ENCODE measurements at regions not wholly inside any gene's neighbourhood (a gene's known extent, or its start where the extent isn't known, plus 50 kb on each side); places are given as distances from the start of the nearest gene placed in this dataset.
"Not testable (repeated sequence)": the region's sequence is repeated elsewhere in the genome, so short reads cannot be mapped to it uniquely, and the experiment has no call there.

GRCh38 chr1:221478050-221478949, 263.6 kb downstream of the DUSP10 start:
- peak; percentile 5 to 67 (median 50) for DNase-seq (ENCODE audit: low read depth in 2 of 3, low spot score in 2 of 3)

- DNase-seq (ENCODE audit: low read depth in 2 of 3, low spot score in 2 of 3): no peak
Measured at GRCh38 chr1:221487781-221488524, 253.9 kb downstream of the DUSP10 start.

- no peak for DNase-seq (ENCODE audit: low read depth in 2 of 3, low spot score in 2 of 3)
Measured at GRCh38 chr1:221488550-221488949, 253.3 kb downstream of the DUSP10 start.

GRCh38 chr1:221494670-221495069, 247.2 kb downstream of the DUSP10 start:
- no peak for DNase-seq (ENCODE audit: low read depth in 2 of 3, low spot score in 2 of 3)

- DNase-seq (ENCODE audit: low read depth in 2 of 3, low spot score in 2 of 3): no peak
Measured at GRCh38 chr1:221497046-221497445, 244.8 kb downstream of the DUSP10 start.

- DNase-seq (ENCODE audit: low read depth in 2 of 3, low spot score in 2 of 3): no peak
Measured at GRCh38 chr1:221503268-221503667, 238.6 kb downstream of the DUSP10 start.

- DNase-seq (ENCODE audit: low read depth in 2 of 3, low spot score in 2 of 3): no peak
Measured at GRCh38 chr1:221509575-221510355, 232.1 kb downstream of the DUSP10 start.

DNA sequence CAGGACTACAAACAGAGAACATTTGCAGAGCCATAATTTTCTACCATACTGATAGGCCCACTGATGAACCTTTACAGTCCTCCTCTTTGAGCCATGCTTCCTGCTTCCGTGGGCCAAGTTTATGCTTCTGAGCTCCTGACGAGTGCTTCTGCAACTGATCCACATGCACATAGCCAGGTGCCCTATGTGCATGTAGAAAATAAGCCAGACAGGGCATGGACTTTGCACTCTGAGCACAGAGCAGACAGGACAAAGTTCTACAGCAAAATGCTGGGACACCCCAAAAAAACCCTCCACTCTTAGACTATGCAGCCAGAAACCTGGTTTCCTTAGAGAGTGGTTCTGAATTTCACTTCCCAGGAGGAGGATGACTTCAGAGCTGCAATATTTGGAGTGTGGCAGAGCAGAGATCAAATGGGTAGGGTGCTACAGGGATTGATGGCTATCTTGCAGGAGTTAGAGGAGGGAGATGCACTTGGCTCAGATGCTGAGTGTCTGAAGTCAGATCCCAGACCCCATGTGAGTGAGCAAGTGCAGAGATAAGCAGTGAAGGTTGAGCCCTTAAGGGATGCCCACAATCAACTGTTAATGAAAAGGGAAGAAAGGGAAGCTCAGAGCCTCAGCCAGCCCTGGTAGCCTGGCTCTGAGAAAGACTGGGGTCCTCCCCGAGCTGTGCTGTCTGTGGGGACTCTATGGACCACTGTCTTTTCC, 230.9 kb downstream of the DUSP10 start:
- no peak for DNase-seq (ENCODE audit: low read depth in 2 of 3, low spot score in 2 of 3)

DNA sequence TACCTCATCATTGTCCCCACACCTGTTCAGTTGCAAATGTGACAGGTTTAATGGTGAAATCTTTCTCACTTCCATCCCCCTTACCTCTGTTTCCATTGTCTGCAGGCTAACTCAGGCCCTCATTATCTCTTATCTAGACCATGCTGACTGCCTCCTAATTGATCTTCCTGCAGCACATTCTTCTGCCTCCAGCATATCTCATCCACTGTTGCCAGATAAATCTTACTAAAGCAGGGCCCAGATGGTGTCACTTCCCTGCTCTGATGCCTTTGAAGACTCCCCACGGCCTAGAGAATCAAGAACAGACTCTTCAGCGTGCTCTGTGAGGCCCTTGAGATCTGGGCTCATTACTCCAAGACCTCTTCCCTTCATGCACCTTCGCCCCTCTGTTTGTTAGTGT, 230.1 kb downstream of the DUSP10 start:
- no peak for DNase-seq (ENCODE audit: low read depth in 2 of 3, low spot score in 2 of 3)

GRCh38 chr1:221514806-221515205, 227.1 kb downstream of the DUSP10 start:
- DNase-seq (ENCODE audit: low read depth in 2 of 3, low spot score in 2 of 3): no peak

GRCh38 chr1:221515496-221515895, 226.4 kb downstream of the DUSP10 start:
- no peak for DNase-seq (ENCODE audit: low read depth in 2 of 3, low spot score in 2 of 3)

DNA sequence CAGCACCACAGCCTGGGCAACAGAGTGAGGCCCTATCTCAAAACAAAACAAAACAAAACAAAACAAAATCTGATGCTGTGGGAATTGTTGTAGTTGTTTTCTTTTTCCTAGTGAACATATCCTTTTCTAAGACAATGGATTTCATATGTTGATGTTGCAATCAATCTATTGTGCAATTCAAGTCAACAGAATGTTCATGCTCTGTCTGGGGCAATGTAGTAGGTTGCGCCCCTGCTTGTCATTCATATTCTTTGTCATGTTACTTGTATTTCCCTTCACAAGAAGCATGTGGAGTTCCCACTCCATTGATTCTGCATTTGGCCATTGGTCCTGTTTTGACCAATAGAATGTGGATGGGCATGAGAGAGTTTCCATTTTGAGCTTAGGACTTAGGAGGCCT, 223.9 kb downstream of the DUSP10 start:
- no peak for DNase-seq (ENCODE audit: low read depth in 2 of 3, low spot score in 2 of 3)

DNA sequence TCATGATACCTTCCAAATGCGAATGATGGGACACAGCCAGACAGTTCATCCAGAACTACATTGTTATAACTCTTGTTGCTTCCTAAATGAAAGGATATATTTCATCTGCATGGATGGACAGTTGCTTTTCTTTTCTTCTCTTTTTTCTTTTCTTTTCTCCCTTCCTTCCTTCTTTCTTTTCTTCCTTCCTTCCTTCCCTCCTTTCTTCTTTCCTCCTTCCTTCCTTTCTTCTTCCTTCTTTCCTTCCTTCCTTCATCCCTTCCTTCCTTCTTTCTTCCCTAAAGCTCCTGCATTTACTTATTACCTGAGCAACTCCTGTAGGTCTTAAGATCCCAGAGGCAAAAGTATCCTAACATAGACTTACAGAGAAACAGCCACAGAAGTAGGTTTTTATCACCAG, 221.6 kb downstream of the DUSP10 start:
- no peak for DNase-seq (ENCODE audit: low read depth in 2 of 3, low spot score in 2 of 3)

DNA sequence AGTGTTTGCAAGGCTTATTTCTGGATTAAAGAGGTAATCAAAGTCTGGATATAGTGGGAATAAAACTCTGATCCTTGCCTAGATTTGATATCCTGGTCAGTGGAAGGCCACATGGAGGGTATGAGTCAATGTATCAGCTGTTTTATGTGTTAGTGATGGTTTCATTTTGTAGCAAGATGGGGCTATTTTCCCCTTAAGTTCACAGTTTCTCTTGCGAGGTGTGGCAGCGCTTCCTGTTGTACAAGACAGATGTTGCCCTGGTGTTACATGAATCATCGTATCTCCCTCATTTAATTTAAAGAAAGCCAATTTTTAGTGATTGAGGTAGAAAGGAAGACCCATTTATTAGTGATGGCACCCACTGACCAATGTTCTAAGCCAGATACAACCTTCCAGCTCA, 220.2 kb downstream of the DUSP10 start:
- no peak for DNase-seq (ENCODE audit: low read depth in 2 of 3, low spot score in 2 of 3)

GRCh38 chr1:221522529-221522940, 219.4 kb downstream of the DUSP10 start:
- DNase-seq (ENCODE audit: low read depth in 2 of 3, low spot score in 2 of 3): no peak

GRCh38 chr1:221525749-221526148, 216.1 kb downstream of the DUSP10 start:
- DNase-seq (ENCODE audit: low read depth in 2 of 3, low spot score in 2 of 3): no peak

DNA sequence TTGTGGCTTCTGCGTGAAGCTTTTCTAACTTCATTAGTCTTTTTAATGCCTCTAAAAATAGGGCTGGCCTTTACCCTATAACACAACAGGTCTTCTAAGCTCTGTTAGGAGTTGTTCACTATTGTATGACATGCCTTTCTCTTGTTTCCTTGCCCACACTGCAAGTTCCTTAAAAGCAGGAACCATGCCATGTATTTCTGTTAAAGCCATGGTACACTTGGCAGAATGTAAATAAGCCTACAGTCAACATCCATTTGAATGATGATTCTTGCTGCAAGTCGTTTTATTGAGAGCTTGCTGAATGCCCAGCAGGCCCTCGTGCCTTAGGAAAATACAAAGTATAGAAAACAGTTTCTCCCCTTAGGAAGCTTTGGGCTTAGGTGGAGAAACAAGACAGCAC, 214.6 kb downstream of the DUSP10 start:
- DNase-seq (ENCODE audit: low read depth in 2 of 3, low spot score in 2 of 3): no peak

GRCh38 chr1:221527886-221528624, 213.8 kb downstream of the DUSP10 start:
- DNase-seq (ENCODE audit: low read depth in 2 of 3, low spot score in 2 of 3): no peak

DNA sequence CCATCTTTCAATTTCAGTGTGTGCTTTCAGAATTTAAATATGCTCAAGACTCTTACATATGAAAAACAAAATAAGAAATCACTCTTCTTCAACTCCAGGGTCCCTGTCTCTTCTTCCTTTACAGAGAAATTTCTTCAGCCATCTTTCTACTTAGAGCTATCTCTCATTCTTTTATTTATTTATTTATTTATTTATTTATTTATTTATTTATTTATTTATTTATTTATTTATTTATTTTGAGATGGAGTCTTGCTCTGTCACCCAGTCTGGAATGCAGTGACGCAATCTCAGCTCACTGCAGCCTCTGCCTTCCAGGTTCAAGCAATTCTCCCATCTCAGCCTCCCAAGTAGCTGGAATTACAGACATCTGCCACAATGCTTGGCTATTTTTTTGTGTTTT, 211.7 kb downstream of the DUSP10 start:
- DNase-seq (ENCODE audit: low read depth in 2 of 3, low spot score in 2 of 3): not testable (repeated sequence)

DNA sequence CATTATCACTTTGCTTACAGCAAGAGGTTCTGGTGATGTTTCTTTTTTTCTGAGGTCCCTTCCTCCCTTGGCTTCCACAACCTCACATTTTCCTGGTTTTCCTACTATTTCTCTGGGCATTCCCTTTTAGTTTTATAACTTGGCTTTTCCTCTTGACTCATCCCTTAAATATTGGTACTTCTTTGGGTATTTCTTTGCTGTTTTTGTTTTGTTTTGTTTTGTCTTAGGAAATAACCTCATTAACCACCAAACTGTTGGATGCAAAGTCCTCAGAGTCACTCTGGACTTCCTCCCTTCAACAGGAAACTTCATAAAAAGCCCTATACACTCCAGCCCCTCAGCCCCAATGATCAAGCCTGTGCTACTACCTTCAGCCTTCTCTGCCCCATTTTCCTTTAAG, 211.1 kb downstream of the DUSP10 start:
- DNase-seq (ENCODE audit: low read depth in 2 of 3, low spot score in 2 of 3): no peak
